ENCODE measurements at regions not wholly inside any gene's neighbourhood (a gene's known extent, or its start where the extent isn't known, plus 50 kb on each side); places are given as distances from the start of the nearest gene placed in this dataset.

DNA sequence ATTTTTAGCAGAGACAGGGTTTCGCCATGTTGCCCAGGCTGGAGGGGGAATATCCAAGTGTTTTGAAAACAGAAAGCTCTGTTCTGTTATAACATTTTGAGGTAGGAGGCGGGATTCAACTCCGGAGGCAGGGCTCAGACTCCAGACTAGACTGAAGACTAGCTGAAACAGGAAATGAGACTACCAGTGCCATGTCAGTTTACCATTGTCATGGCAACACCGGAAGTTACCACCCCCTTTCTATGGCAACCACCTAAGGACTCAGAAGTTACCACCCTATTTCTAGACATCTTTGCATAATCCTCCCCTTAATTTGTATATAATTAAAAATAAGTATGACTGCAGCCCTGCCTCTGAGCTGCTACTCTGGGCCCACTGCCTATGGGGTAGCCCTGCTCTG is 1069.1 kb upstream of the AUTS2 start:
- TF ChIP-seq, protein P1, sequence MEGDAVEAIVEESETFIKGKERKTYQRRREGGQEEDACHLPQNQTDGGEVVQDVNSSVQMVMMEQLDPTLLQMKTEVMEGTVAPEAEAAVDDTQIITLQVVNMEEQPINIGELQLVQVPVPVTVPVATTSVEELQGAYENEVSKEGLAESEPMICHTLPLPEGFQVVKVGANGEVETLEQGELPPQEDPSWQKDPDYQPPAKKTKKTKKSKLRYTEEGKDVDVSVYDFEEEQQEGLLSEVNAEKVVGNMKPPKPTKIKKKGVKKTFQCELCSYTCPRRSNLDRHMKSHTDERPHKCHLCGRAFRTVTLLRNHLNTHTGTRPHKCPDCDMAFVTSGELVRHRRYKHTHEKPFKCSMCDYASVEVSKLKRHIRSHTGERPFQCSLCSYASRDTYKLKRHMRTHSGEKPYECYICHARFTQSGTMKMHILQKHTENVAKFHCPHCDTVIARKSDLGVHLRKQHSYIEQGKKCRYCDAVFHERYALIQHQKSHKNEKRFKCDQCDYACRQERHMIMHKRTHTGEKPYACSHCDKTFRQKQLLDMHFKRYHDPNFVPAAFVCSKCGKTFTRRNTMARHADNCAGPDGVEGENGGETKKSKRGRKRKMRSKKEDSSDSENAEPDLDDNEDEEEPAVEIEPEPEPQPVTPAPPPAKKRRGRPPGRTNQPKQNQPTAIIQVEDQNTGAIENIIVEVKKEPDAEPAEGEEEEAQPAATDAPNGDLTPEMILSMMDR (IDR thresholded peaks at IDR 0.05; ENCODE audit: low read depth, low read length, poor library complexity, severe bottlenecking): no peak
- TF ChIP-seq EZH2phosphoT487 (IDR thresholded peaks at IDR 0.05; ENCODE audit: borderline replicate concordance, low read length): no peak

All from DOHH2 (cell line).